ENCODE measurements at regions not wholly inside any gene's neighbourhood (a gene's known extent, or its start where the extent isn't known, plus 50 kb on each side); places are given as distances from the start of the nearest gene placed in this dataset.

DNA sequence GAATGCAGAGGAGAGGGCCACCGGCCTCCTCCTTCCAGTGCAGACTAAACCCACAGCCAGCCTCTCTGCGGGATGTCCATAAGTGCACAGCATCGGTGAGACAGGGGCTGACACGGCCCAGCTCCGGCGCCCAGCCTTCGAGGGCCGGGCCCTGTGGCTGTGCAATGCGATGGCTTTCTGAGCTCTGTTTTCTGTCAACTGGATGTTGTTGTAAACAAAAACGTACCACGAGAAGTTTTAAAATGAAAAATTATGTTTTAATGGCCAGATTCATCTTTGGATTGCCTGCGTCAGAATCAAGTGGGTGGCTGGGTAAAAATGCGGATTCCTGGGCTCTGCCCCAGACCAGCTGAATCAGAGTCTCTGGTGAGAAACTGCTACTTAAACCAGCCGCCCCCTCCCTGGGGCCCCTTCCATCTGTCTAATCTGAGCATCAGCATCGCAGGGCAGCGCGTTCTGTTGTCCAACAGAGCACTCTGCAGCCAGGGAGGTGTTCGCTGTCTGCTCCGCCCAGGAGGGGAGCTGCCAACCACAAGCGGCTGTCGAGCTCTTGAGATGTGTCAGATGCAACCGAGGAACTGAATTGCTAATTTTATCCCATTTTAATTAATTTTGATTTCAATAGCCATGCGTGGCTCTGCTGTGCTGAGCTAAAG is 133.4 kb downstream of the RFLNA start:
- H3K27me3 ChIP-seq (replicated peaks; ENCODE audit: control insufficient read depth, insufficient read depth, low read length) = no peaks in the 10 kb centered on the region
- Mint-ChIP-seq H3K27ac (ENCODE audit: unreplicated experiment) (no peak overlapping the region), H3K36me3 (ENCODE audit: insufficient read depth, unreplicated experiment) (peaks cover 77% of the 10 kb centered on the region), H3K4me1 (ENCODE audit: low read depth, unreplicated experiment) (no peaks in the 10 kb centered on the region), H3K9me3 (ENCODE audit: unreplicated experiment) (peaks cover 12% of the 10 kb centered on the region), H3K27me3 (ENCODE audit: insufficient read depth, unreplicated experiment) (no peaks in the 10 kb centered on the region), H3K4me3 (ENCODE audit: unreplicated experiment) (no peak overlapping the region)
- BruUV-seq (replicated peaks) = no TSS peak
- intact Hi-C loops (cut with micrococcal nuclease; ENCODE audit: unreplicated experiment) = no loop called here
- no peaks in the 10 kb centered on the region for H3K9me3 ChIP-seq
- H3K4me3 ChIP-seq (ENCODE audit: low read depth, low read length) = no peak overlapping the region
- H3K36me3 ChIP-seq (ENCODE audit: control insufficient read depth, insufficient read depth, low read length) = peaks cover 3% of the 10 kb centered on the region
- ChIA-PET CTCF (no interaction called here), POLR2A (no interaction called here)
- peaks cover under 1% of the 10 kb centered on the region; the same call in 1 of the 2 replicates for H3K4me1 ChIP-seq
- TF ChIP-seq, protein P1, sequence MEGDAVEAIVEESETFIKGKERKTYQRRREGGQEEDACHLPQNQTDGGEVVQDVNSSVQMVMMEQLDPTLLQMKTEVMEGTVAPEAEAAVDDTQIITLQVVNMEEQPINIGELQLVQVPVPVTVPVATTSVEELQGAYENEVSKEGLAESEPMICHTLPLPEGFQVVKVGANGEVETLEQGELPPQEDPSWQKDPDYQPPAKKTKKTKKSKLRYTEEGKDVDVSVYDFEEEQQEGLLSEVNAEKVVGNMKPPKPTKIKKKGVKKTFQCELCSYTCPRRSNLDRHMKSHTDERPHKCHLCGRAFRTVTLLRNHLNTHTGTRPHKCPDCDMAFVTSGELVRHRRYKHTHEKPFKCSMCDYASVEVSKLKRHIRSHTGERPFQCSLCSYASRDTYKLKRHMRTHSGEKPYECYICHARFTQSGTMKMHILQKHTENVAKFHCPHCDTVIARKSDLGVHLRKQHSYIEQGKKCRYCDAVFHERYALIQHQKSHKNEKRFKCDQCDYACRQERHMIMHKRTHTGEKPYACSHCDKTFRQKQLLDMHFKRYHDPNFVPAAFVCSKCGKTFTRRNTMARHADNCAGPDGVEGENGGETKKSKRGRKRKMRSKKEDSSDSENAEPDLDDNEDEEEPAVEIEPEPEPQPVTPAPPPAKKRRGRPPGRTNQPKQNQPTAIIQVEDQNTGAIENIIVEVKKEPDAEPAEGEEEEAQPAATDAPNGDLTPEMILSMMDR (IDR thresholded peaks at IDR 0.05; ENCODE audit: insufficient read depth in 1 of 2, low read depth in 1 of 2, low read length in 1 of 2, severe bottlenecking in 1 of 2, unreplicated experiment in 1 of 2) = no peak
- no peak for DNase-seq

DNA sequence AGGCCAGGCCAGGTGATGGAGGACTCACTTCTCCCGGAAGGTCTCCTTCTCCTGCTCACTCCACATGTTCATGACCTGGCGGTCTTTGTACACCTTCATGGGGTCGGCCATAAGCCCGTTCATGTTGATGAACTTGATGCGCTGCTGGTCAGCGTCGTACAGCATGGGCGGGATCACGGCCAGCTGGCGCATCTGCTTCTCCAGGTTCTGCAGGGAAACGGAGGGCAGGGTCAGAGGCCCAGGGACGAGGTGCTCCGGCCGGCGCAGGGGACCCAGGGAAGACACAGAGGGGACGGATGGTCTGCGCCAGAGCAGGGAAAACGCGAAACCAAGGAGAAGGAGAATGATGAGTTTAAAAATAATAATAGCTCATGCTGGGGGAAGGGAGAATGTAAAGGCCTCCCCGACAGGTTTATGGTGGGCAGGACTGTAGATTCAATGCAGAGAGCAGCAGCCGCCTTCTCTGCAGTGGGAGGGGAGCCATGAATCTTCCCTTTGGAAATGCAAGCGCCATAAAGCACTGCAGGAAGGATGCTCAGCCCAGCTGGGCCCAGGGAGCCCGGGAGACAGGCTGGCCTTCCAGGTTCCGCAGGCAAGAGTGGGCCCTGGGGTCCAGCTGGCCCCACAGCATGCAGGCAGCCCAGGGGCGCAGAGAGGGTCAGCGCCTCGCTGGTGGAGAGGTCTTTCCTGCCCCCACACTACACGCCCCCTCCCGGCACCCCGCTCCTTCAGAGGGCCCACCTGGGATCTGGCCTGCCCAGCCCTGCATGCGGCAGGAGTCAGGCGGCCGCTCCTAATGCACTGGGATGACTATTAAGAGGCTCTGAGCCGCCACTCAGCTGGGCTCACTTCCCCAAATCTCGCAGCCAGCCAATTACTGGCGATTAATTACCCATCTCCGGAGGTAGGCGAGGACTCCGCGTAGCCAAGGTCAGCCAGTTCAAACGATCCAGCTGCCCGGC is 132.0 kb downstream of the RFLNA start:
- BruUV-seq (replicated peaks) = no TSS peak
- TF ChIP-seq, protein P1 (IDR thresholded peaks at IDR 0.05; ENCODE audit: insufficient read depth in 1 of 2, low read depth in 1 of 2, low read length in 1 of 2, severe bottlenecking in 1 of 2, unreplicated experiment in 1 of 2) = no peak
- Mint-ChIP-seq H3K4me1 (ENCODE audit: low read depth, unreplicated experiment) (no peaks in the 10 kb centered on the region), H3K36me3 (ENCODE audit: insufficient read depth, unreplicated experiment) (peaks cover 71% of the 10 kb centered on the region), H3K27ac (ENCODE audit: unreplicated experiment) (no peak overlapping the region), H3K4me3 (ENCODE audit: unreplicated experiment) (no peak overlapping the region), H3K27me3 (ENCODE audit: insufficient read depth, unreplicated experiment) (no peaks in the 10 kb centered on the region), H3K9me3 (ENCODE audit: unreplicated experiment) (peaks cover 8% of the 10 kb centered on the region)
- no peak overlapping the region for H3K4me3 ChIP-seq (ENCODE audit: low read depth, low read length)
- H3K9me3 ChIP-seq = no peaks in the 10 kb centered on the region
- H3K27me3 ChIP-seq (replicated peaks; ENCODE audit: control insufficient read depth, insufficient read depth, low read length) = no peaks in the 10 kb centered on the region
- intact Hi-C loops (cut with micrococcal nuclease; ENCODE audit: unreplicated experiment) = no loop called here
- peaks cover 3% of the 10 kb centered on the region for H3K36me3 ChIP-seq (ENCODE audit: control insufficient read depth, insufficient read depth, low read length)
- H3K4me1 ChIP-seq = peaks cover 6% of the 10 kb centered on the region; the same call in 1 of the 2 replicates
- ChIA-PET POLR2A (no interaction called here), CTCF (no interaction called here)
- no peak for DNase-seq

DNA sequence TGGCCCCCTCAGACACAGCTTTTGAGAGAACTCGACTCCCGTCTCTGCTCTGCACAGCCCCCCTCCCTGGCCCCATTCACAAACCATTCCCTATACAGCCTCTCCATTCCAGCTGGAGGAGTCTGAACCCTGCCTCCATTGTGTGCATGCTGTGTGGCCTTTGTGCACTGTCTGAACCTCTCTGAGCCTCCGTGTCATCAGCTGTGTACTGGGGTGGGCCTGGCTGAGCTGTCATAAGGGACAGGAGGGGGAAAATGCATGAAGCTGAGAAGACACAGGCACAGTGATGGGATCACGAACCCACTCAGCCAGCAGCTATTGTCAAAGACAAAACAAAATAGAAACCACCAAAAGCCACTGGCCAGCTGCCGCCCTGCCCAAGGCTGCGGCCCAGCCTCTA is 130.8 kb downstream of the RFLNA start:
- intact Hi-C loops (cut with micrococcal nuclease; ENCODE audit: unreplicated experiment) = no loop called here
- Mint-ChIP-seq H3K4me3 (ENCODE audit: unreplicated experiment) (no peak overlapping the region), H3K27me3 (ENCODE audit: insufficient read depth, unreplicated experiment) (no peaks in the 10 kb centered on the region), H3K27ac (ENCODE audit: unreplicated experiment) (no peak overlapping the region), H3K4me1 (ENCODE audit: low read depth, unreplicated experiment) (no peaks in the 10 kb centered on the region), H3K9me3 (ENCODE audit: unreplicated experiment) (no peaks in the 10 kb centered on the region), H3K36me3 (ENCODE audit: insufficient read depth, unreplicated experiment) (peaks cover 64% of the 10 kb centered on the region)
- CTCF ChIA-PET = no interaction called here
- POLR2A ChIA-PET = no interaction called here
- Histone ChIP-seq H3K4me3 (ENCODE audit: low read depth, low read length) (no peak overlapping the region), H3K36me3 (ENCODE audit: control insufficient read depth, insufficient read depth, low read length) (peaks cover 2% of the 10 kb centered on the region), H3K9me3 (no peaks in the 10 kb centered on the region), H3K4me1 (peaks cover 6% of the 10 kb centered on the region; the same call in 1 of the 2 replicates), H3K27me3 (replicated peaks; ENCODE audit: control insufficient read depth, insufficient read depth, low read length) (no peaks in the 10 kb centered on the region)
- no peak for DNase-seq
- no TSS peak for BruUV-seq (replicated peaks)
- TF ChIP-seq, protein P1 (IDR thresholded peaks at IDR 0.05; ENCODE audit: insufficient read depth in 1 of 2, low read depth in 1 of 2, low read length in 1 of 2, severe bottlenecking in 1 of 2, unreplicated experiment in 1 of 2) = no peak

All from Caco-2 (cell line).